ENCODE measurements at regions not wholly inside any gene's neighbourhood (a gene's known extent, or its start where the extent isn't known, plus 50 kb on each side); places are given as distances from the start of the nearest gene placed in this dataset.

GRCh38 chr3:34890247-34890646, 749.1 kb upstream of the ARPP21 start:
- TF ChIP-seq POLR2A (IDR thresholded peaks at IDR 0.05; ENCODE audit: low read depth, low read length) (no peak), POLR2AphosphoS5 (IDR thresholded peaks at IDR 0.05; ENCODE audit: low read depth, low read length) (no peak)

Data from GM12892 (cell line).